ENCODE measurements at regions not wholly inside any gene's neighbourhood (a gene's known extent, or its start where the extent isn't known, plus 50 kb on each side); places are given as distances from the start of the nearest gene placed in this dataset.

- intact Hi-C loops (cut with micrococcal nuclease), result no loop called here
- no peak for DNase-seq
- no peaks in the 10 kb centered on the region for H3K36me3 ChIP-seq (ENCODE audit: insufficient read depth, low read length)
- Mint-ChIP-seq H3K4me1 (no peaks in the 10 kb centered on the region), H3K4me3 (no peak overlapping the region), H3K36me3 (no peaks in the 10 kb centered on the region), H3K9me3 (peaks cover 0 to 25% (median 3%) of the 10 kb centered on the region in 8 donors), H3K27ac (no peak overlapping the region), H3K27me3 (no peaks in the 10 kb centered on the region)
- no peak overlapping the region for H3K4me3 ChIP-seq (ENCODE audit: low read length in 2 of 2)
- CTCF ChIA-PET (ENCODE audit: partially characterized antibody), result no interaction called here
- no peak overlapping the region for H3K27ac ChIP-seq (ENCODE audit: low read depth, low read length)
- POLR2A ChIA-PET (ENCODE audit: partially characterized antibody), result no interaction called here
- H3K27me3 ChIP-seq (ENCODE audit: insufficient read depth, low read length), result no peaks in the 10 kb centered on the region
- H3K9me3 ChIP-seq (ENCODE audit: control insufficient read depth in 1 of 2, low read length in 2 of 2), result no peaks in the 10 kb centered on the region
- no peaks in the 10 kb centered on the region for H3K4me1 ChIP-seq (ENCODE audit: insufficient read depth, low read length)
Measured at GRCh38 chr3:5630406-5630805, 442.9 kb downstream of the EDEM1 start.

DNA sequence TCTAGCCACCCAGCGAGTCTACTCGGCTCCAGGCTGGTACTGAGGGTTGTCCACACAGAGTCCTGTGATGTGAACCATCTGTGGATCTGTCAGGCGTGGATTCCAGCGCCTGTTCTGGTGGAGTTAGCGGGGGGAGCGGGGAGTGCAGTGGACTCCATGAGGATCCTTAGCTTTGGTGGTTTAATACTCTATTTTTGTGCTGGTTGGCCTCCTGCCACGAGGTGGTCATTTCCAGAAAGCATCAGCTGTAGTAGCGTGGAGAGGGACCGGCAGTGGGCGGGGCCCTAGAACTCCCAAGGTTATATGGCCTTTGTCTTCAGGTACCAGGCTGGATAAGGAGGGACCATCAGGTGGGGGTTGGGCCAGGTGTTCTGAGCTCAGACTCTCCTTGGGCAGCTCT, 446.5 kb downstream of the EDEM1 start:
- intact Hi-C loops (cut with micrococcal nuclease), result no loop called here
- no peaks in the 10 kb centered on the region for H3K36me3 Mint-ChIP-seq
- H3K27ac Mint-ChIP-seq, result no peak overlapping the region
- Histone ChIP-seq H3K9me3 (ENCODE audit: control insufficient read depth in 1 of 2, low read length in 2 of 2) (peaks cover 0 to 4% of the 10 kb centered on the region in 2 donors), H3K4me1 (ENCODE audit: insufficient read depth, low read length) (no peaks in the 10 kb centered on the region), H3K4me3 (ENCODE audit: low read length in 2 of 2) (no peak overlapping the region), H3K27ac (ENCODE audit: low read depth, low read length) (no peak overlapping the region), H3K27me3 (ENCODE audit: insufficient read depth, low read length) (no peaks in the 10 kb centered on the region), H3K36me3 (ENCODE audit: insufficient read depth, low read length) (no peaks in the 10 kb centered on the region)
- H3K4me3 Mint-ChIP-seq, result no peak overlapping the region
- no peaks in the 10 kb centered on the region for H3K4me1 Mint-ChIP-seq
- peaks cover 2 to 26% (median 14%) of the 10 kb centered on the region in 8 donors for H3K9me3 Mint-ChIP-seq
- ChIA-PET POLR2A (ENCODE audit: partially characterized antibody) (no interaction called here), CTCF (ENCODE audit: partially characterized antibody) (no interaction called here)
- no peak for DNase-seq
- no peaks in the 10 kb centered on the region for H3K27me3 Mint-ChIP-seq

DNA sequence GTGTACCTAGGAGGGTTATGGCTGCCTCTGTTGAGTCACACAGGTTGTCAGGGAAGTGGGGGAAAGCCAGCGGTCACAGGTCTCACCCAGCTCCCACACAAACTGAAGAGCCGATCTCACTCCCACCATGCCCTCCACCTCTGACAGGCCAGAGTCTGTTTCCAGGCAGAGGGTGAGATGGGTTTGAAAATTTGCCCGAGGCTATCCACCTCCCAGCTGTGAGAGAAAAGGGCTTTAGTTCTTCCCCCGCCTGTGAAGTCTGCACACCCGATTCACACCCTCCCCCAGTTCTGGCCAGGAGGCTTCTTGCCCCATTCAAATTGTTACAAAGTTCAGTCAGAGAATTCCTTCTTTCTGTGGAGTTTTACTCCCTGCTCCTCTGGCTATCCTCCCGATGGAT, 446.9 kb downstream of the EDEM1 start:
- H3K27ac Mint-ChIP-seq, result no peak overlapping the region
- Histone ChIP-seq H3K9me3 (ENCODE audit: control insufficient read depth in 1 of 2, low read length in 2 of 2) (peaks cover 0 to 4% of the 10 kb centered on the region in 2 donors), H3K27ac (ENCODE audit: low read depth, low read length) (no peak overlapping the region), H3K4me1 (ENCODE audit: insufficient read depth, low read length) (no peaks in the 10 kb centered on the region), H3K4me3 (ENCODE audit: low read length in 2 of 2) (no peak overlapping the region), H3K27me3 (ENCODE audit: insufficient read depth, low read length) (no peaks in the 10 kb centered on the region), H3K36me3 (ENCODE audit: insufficient read depth, low read length) (no peaks in the 10 kb centered on the region)
- H3K36me3 Mint-ChIP-seq, result no peaks in the 10 kb centered on the region
- no peaks in the 10 kb centered on the region for H3K4me1 Mint-ChIP-seq
- ChIA-PET POLR2A (ENCODE audit: partially characterized antibody) (no interaction called here), CTCF (ENCODE audit: partially characterized antibody) (no interaction called here)
- no peak for DNase-seq
- H3K9me3 Mint-ChIP-seq, result peaks cover 2 to 26% (median 17%) of the 10 kb centered on the region in 8 donors
- H3K27me3 Mint-ChIP-seq, result peaks cover 0 to 1% of the 10 kb centered on the region in 2 donors
- H3K4me3 Mint-ChIP-seq, result no peak overlapping the region
- intact Hi-C loops (cut with micrococcal nuclease), result no loop called here

DNA sequence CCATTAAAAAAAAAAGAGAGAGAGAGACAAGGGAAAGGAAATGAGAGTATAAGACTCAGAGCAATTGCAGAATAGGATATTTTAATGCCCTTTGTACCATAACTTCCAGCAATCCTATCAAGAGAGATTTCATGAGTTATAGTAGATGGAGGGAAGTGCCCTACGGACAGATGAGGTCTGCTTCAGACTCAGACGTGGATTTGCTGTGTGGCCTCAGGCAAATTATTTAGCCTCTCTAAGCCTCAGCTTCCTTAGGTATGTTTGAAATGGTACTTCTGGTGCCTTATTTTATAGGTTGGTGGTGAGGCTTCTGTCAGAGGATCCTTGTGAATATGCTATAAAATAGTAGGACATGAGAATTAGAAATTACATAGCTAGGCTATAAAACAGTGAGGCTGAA, 448.2 kb downstream of the EDEM1 start:
- DNase-seq, result no peak
- Histone ChIP-seq H3K36me3 (ENCODE audit: insufficient read depth, low read length) (no peaks in the 10 kb centered on the region), H3K27me3 (ENCODE audit: insufficient read depth, low read length) (no peaks in the 10 kb centered on the region), H3K27ac (ENCODE audit: low read depth, low read length) (no peak overlapping the region), H3K4me1 (ENCODE audit: insufficient read depth, low read length) (no peaks in the 10 kb centered on the region), H3K4me3 (ENCODE audit: low read length in 2 of 2) (no peak overlapping the region), H3K9me3 (ENCODE audit: control insufficient read depth in 1 of 2, low read length in 2 of 2) (peaks cover 0 to 4% of the 10 kb centered on the region in 2 donors)
- Mint-ChIP-seq H3K27me3 (peaks cover 0 to 3% of the 10 kb centered on the region in 2 donors), H3K4me1 (no peaks in the 10 kb centered on the region), H3K36me3 (no peaks in the 10 kb centered on the region), H3K4me3 (no peak overlapping the region), H3K27ac (no peak overlapping the region), H3K9me3 (peaks cover 2 to 26% (median 20%) of the 10 kb centered on the region in 8 donors)
- CTCF ChIA-PET (ENCODE audit: partially characterized antibody), result no interaction called here
- POLR2A ChIA-PET (ENCODE audit: partially characterized antibody), result no interaction called here
- intact Hi-C loops (cut with micrococcal nuclease), result no loop called here

GRCh38 chr3:5638550-5638949, 451.0 kb downstream of the EDEM1 start:
- no peak for DNase-seq
- H3K4me1 Mint-ChIP-seq, result no peaks in the 10 kb centered on the region
- H3K27ac ChIP-seq (ENCODE audit: low read depth, low read length), result no peak overlapping the region
- no peak overlapping the region for H3K4me3 Mint-ChIP-seq
- H3K36me3 ChIP-seq (ENCODE audit: insufficient read depth, low read length), result no peaks in the 10 kb centered on the region
- ChIA-PET CTCF (ENCODE audit: partially characterized antibody) (no interaction called here), POLR2A (ENCODE audit: partially characterized antibody) (no interaction called here)
- H3K27me3 Mint-ChIP-seq, result peaks cover 0 to 3% of the 10 kb centered on the region in 2 donors
- peaks cover 0 to 4% of the 10 kb centered on the region in 2 donors for H3K9me3 ChIP-seq (ENCODE audit: control insufficient read depth in 1 of 2, low read length in 2 of 2)
- H3K9me3 Mint-ChIP-seq, result peaks cover 2 to 51% (median 21%) of the 10 kb centered on the region in 8 donors
- no peaks in the 10 kb centered on the region for H3K4me1 ChIP-seq (ENCODE audit: insufficient read depth, low read length)
- H3K27me3 ChIP-seq (ENCODE audit: insufficient read depth, low read length), result no peaks in the 10 kb centered on the region
- H3K27ac Mint-ChIP-seq, result no peak overlapping the region
- no peak overlapping the region for H3K4me3 ChIP-seq (ENCODE audit: low read length in 2 of 2)
- H3K36me3 Mint-ChIP-seq, result no peaks in the 10 kb centered on the region
- intact Hi-C loops (cut with micrococcal nuclease), result no loop called here

DNA sequence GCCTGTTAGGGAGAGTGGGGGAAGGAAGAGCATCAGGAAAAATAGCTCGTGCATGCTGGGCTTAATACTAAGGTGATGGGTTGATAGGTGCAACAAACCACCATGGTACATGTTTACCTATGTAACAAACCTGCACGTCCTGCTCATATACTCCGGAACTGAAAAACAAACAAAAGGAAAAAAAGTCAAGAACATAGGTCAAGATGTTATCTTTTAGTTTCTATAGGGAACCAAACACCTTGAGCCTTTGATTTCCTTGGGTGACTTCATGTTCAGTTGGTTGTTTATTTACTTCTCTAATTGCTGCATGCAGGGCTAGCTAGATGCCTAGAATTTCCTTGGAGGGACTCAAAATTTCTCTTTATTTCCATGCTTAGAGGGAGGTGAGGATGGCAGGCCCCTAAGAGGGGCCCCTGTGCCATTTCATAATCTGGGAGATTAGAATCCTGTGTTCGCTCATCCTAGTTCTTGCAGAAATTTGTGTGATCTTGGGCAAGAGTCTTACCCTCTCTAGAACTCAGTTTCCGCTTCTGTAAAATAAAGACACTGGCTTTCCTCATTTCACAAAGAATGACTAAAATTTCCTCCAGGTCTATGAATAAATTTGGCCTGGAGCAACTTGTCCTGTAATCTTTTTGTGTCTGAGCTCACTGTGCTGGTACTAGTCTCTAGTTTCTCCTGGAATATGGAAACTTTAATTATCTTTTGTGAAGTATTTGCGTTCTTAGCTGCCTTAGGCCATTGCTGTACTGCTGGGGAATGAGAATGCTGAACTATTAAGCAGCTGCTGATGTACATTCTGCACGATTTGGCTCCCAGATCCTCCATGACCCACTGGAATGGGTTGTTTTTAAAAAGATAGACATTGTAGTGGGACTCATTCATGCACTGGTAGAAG, 457.5 kb downstream of the EDEM1 start:
- Histone ChIP-seq H3K4me3 (ENCODE audit: low read length in 2 of 2) (no peak overlapping the region), H3K27me3 (ENCODE audit: insufficient read depth, low read length) (no peaks in the 10 kb centered on the region), H3K27ac (ENCODE audit: low read depth, low read length) (no peak overlapping the region), H3K9me3 (ENCODE audit: control insufficient read depth in 1 of 2, low read length in 2 of 2) (peaks cover 0 to 4% of the 10 kb centered on the region in 2 donors), H3K4me1 (ENCODE audit: insufficient read depth, low read length) (no peaks in the 10 kb centered on the region), H3K36me3 (ENCODE audit: insufficient read depth, low read length) (no peaks in the 10 kb centered on the region)
- ChIA-PET CTCF (ENCODE audit: partially characterized antibody) (no interaction called here), POLR2A (ENCODE audit: partially characterized antibody) (no interaction called here)
- Mint-ChIP-seq H3K27me3 (peaks cover 0 to 1% of the 10 kb centered on the region in 2 donors), H3K4me1 (no peaks in the 10 kb centered on the region), H3K36me3 (no peaks in the 10 kb centered on the region), H3K27ac (no peak overlapping the region), H3K4me3 (no peak overlapping the region), H3K9me3 (peaks cover 2 to 54% (median 11%) of the 10 kb centered on the region in 8 donors)
- intact Hi-C loops (cut with micrococcal nuclease), result no loop called here
- no peak for DNase-seq

- ChIA-PET CTCF (ENCODE audit: partially characterized antibody) (no interaction called here), POLR2A (ENCODE audit: partially characterized antibody) (no interaction called here)
- Mint-ChIP-seq H3K4me1 (no peaks in the 10 kb centered on the region), H3K9me3 (peaks cover 2 to 49% (median 9%) of the 10 kb centered on the region in 8 donors), H3K36me3 (no peaks in the 10 kb centered on the region), H3K27me3 (no peaks in the 10 kb centered on the region), H3K4me3 (no peak overlapping the region), H3K27ac (no peak overlapping the region)
- DNase-seq, result no peak
- Histone ChIP-seq H3K4me3 (ENCODE audit: low read length in 2 of 2) (no peak overlapping the region), H3K36me3 (ENCODE audit: insufficient read depth, low read length) (no peaks in the 10 kb centered on the region), H3K27ac (ENCODE audit: low read depth, low read length) (no peak overlapping the region), H3K27me3 (ENCODE audit: insufficient read depth, low read length) (no peaks in the 10 kb centered on the region), H3K4me1 (ENCODE audit: insufficient read depth, low read length) (no peaks in the 10 kb centered on the region), H3K9me3 (ENCODE audit: control insufficient read depth in 1 of 2, low read length in 2 of 2) (peaks cover 0 to 4% of the 10 kb centered on the region in 2 donors)
- intact Hi-C loops (cut with micrococcal nuclease), result no loop called here
Measured at GRCh38 chr3:5645692-5646410, 458.3 kb downstream of the EDEM1 start.

Data from CD4-positive, alpha-beta memory T cell (primary cell).